ENCODE measurements at regions not wholly inside any gene's neighbourhood (a gene's known extent, or its start where the extent isn't known, plus 50 kb on each side); places are given as distances from the start of the nearest gene placed in this dataset.

- TF ChIP-seq POLR2A (IDR thresholded peaks at IDR 0.05) (no peak), POLR2AphosphoS5 (IDR thresholded peaks at IDR 0.05) (no peak)
- TF ChIP-seq, protein P1, sequence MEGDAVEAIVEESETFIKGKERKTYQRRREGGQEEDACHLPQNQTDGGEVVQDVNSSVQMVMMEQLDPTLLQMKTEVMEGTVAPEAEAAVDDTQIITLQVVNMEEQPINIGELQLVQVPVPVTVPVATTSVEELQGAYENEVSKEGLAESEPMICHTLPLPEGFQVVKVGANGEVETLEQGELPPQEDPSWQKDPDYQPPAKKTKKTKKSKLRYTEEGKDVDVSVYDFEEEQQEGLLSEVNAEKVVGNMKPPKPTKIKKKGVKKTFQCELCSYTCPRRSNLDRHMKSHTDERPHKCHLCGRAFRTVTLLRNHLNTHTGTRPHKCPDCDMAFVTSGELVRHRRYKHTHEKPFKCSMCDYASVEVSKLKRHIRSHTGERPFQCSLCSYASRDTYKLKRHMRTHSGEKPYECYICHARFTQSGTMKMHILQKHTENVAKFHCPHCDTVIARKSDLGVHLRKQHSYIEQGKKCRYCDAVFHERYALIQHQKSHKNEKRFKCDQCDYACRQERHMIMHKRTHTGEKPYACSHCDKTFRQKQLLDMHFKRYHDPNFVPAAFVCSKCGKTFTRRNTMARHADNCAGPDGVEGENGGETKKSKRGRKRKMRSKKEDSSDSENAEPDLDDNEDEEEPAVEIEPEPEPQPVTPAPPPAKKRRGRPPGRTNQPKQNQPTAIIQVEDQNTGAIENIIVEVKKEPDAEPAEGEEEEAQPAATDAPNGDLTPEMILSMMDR (IDR thresholded peaks at IDR 0.05 in 8 of 11, conservative IDR thresholded peaks at IDR 0.05 in 3 of 11): no peak
Observed at GRCh38 chr5:166117072-166118066, 2174.1 kb upstream of the WWC1 start.
